IMR-90 (cell line): ENCODE measurements at regions not wholly inside any gene's neighbourhood (a gene's known extent, or its start where the extent isn't known, plus 50 kb on each side); places are given as distances from the start of the nearest gene placed in this dataset.

ENCODE experiments used
- ATAC-seq: fragments of 200-7000 bp; cut with Tn5 transposase; 2 replicates; pipeline ENCODE4 v1.9.1; 2020; ENCODE audit warnings: low read depth, mild to moderate bottlenecking, moderate library complexity
- BruUV-seq: library from RNA; stranded (reverse); fragments of 400-500 nt; replicated peaks from 2 replicates; lab custom pipeline; 2021; lab: Mats Ljungman, UMichigan
- CTCF ChIA-PET: fragments of 300-600 bp; formaldehyde crosslinking; extraction: SDS; loops from one replicate; lab custom pipeline; 2021; ENCODE audit warnings: antibody characterized with exemption; lab: Yijun Ruan, JAX
- POLR2A ChIA-PET: fragments of 300-600 bp; sonication (Branson Sonifier 250); formaldehyde crosslinking; loops from one replicate; lab custom pipeline; 2022; ENCODE audit warnings: antibody characterized with exemption; ENCODE audit not compliant: unreplicated experiment; lab: Charles Lee
- DNase-seq: peaks from one replicate; pipeline ENCODE4 v3.0.0; 2013
- H2AFZ ChIP-seq: replicated peaks from 2 replicates; pipeline ENCODE3; 2013; ENCODE audit warnings: low read length, mild to moderate bottlenecking; ENCODE audit not compliant: poor library complexity
- H2AK5ac ChIP-seq: 2 replicates; pipeline ENCODE4 v1.6.1; 2013; ENCODE audit warnings: low read depth, low read length, inconsistent platforms
- H2AK9ac ChIP-seq: replicated peaks from 2 replicates; pipeline ENCODE3; 2013; ENCODE audit warnings: mild to moderate bottlenecking, low read depth, low read length, moderate library complexity; ENCODE audit not compliant: poor library complexity
- H2BK120ac ChIP-seq: 2 replicates; pipeline ENCODE4 v1.6.1; 2013; ENCODE audit warnings: low read depth, low read length, inconsistent platforms
- H2BK15ac ChIP-seq: 3 replicates; pipeline ENCODE4 v1.6.1; 2013; ENCODE audit warnings: low read depth, low read length, inconsistent platforms
- H2BK20ac ChIP-seq: 2 replicates; pipeline ENCODE4 v1.6.1; 2013; ENCODE audit warnings: low read depth, mild to moderate bottlenecking, inconsistent platforms, low read length, moderate library complexity
- H2BK5ac ChIP-seq: 2 replicates; pipeline ENCODE4 v1.6.1; 2013; ENCODE audit warnings: mild to moderate bottlenecking, low read depth, low read length, inconsistent platforms; ENCODE audit not compliant: poor library complexity, severe bottlenecking
- H3K14ac ChIP-seq: replicated peaks from 2 replicates; pipeline ENCODE4 v1.6.1; 2013; ENCODE audit warnings: low read depth, low read length, inconsistent platforms
- H3K18ac ChIP-seq: 2 replicates; pipeline ENCODE4 v1.6.1; 2013; ENCODE audit warnings: low read depth, low read length, control low read depth
- H3K23ac ChIP-seq: 2 replicates; pipeline ENCODE4 v1.6.1; 2013; ENCODE audit warnings: low read depth, low read length, inconsistent platforms
- H3K27ac ChIP-seq: 2 replicates; pipeline ENCODE4 v1.5.1; 2013; ENCODE audit warnings: mild to moderate bottlenecking, control low read depth, low read length; ENCODE audit not compliant: insufficient read depth
- H3K27me3 ChIP-seq: 2 replicates; pipeline ENCODE4 v1.6.1; 2013; ENCODE audit warnings: low read length; ENCODE audit not compliant: control insufficient read depth, insufficient read depth
- H3K36me3 ChIP-seq: 2 replicates; pipeline ENCODE4 v1.6.1; 2013; ENCODE audit warnings: low read length, mixed read lengths; ENCODE audit not compliant: control insufficient read depth, insufficient read depth
- H3K4ac ChIP-seq: 2 replicates; pipeline ENCODE4 v1.6.1; 2013; ENCODE audit warnings: low read depth, low read length, inconsistent platforms
- H3K4me1 ChIP-seq: 2 replicates; pipeline ENCODE4 v1.6.1; 2013; ENCODE audit warnings: low read length, mixed read lengths; ENCODE audit not compliant: control insufficient read depth, insufficient read depth
- H3K4me2 ChIP-seq: 2 replicates; pipeline ENCODE4 v1.6.1; 2013; ENCODE audit warnings: low read depth, mild to moderate bottlenecking, control low read depth, low read length, moderate library complexity
- H3K4me3 ChIP-seq: 2 replicates; pipeline ENCODE4 v1.5.1; 2013; ENCODE audit warnings: low read depth, mild to moderate bottlenecking, control low read depth, low read length, moderate library complexity; ENCODE audit not compliant: insufficient read depth
- H3K56ac ChIP-seq: 2 replicates; pipeline ENCODE4 v1.6.1; 2013; ENCODE audit warnings: low read length, inconsistent platforms; ENCODE audit not compliant: insufficient read depth; ENCODE audit errors: extremely low read depth
- H3K79me1 ChIP-seq, 2 experiments: 2 replicates each; pipeline ENCODE4 v1.6.1; 2013; ENCODE audit warnings: low read length in 2 of 2, inconsistent platforms in 1 of 2, low read depth in 1 of 2
- H3K9ac ChIP-seq: 2 replicates; pipeline ENCODE4 v1.6.1; 2013; ENCODE audit warnings: low read depth, low read length, control low read depth
- H3K9me1 ChIP-seq: 2 replicates; pipeline ENCODE4 v1.6.1; 2013; ENCODE audit warnings: low read length, inconsistent platforms; ENCODE audit not compliant: insufficient read depth
- H3K9me3 ChIP-seq: 2 replicates; pipeline ENCODE4 v1.6.1; 2013; ENCODE audit warnings: low read length; ENCODE audit not compliant: control insufficient read depth, insufficient read depth
- H4K20me1 ChIP-seq: 2 replicates; pipeline ENCODE4 v1.6.1; 2013; ENCODE audit warnings: low read length, inconsistent platforms; ENCODE audit not compliant: insufficient read depth
- H4K5ac ChIP-seq: 2 replicates; pipeline ENCODE4 v1.6.1; 2013; ENCODE audit warnings: mild to moderate bottlenecking, low read depth, low read length, control low read depth
- H4K8ac ChIP-seq, 2 experiments: 2 replicates each; pipeline ENCODE4 v1.6.1; 2013; ENCODE audit warnings: low read depth in 2 of 2, low read length in 2 of 2, control low read depth in 1 of 2, inconsistent platforms in 1 of 2
- H4K91ac ChIP-seq: 2 replicates; pipeline ENCODE4 v1.6.1; 2013; ENCODE audit warnings: low read depth, low read length, inconsistent platforms; ENCODE audit not compliant: insufficient read depth
- CEBPB ChIP-seq: IDR thresholded peaks from 2 replicates; pipeline ENCODE4 v1.6.1; 2012; ENCODE audit warnings: low read depth, low read length, improper control_type of control experiment
- CTCF ChIP-seq: conservative IDR thresholded peaks from 2 replicates; pipeline ENCODE4 v1.5.1; 2012; ENCODE audit warnings: mild to moderate bottlenecking, low read depth, low read length, improper control_type of control experiment
- FOS ChIP-seq: fragments of 150-350 bp; IDR thresholded peaks from 2 replicates; pipeline ENCODE4 v1.6.1; 2016; ENCODE audit warnings: low read depth, low read length
- MAFK ChIP-seq: IDR thresholded peaks from 2 replicates; pipeline ENCODE4 v1.6.1; 2012; ENCODE audit warnings: low read depth, low read length, improper control_type of control experiment
- MXI1 ChIP-seq: IDR thresholded peaks from 2 replicates; pipeline ENCODE4 v1.6.1; 2012; ENCODE audit warnings: low read depth, mild to moderate bottlenecking, low read length, moderate library complexity, borderline replicate concordance
- POLR2A ChIP-seq: IDR thresholded peaks from 2 replicates; pipeline ENCODE4 v1.6.1; 2012; ENCODE audit warnings: mild to moderate bottlenecking, low read depth, low read length
- RCOR1 ChIP-seq: IDR thresholded peaks from 2 replicates; pipeline ENCODE4 v1.6.1; 2012; ENCODE audit warnings: mild to moderate bottlenecking, low read length, improper control_type of control experiment; ENCODE audit not compliant: insufficient replicate concordance
- RFX5 ChIP-seq: IDR thresholded peaks from 2 replicates; pipeline ENCODE4 v1.8.0; 2012; ENCODE audit warnings: low read depth, mild to moderate bottlenecking, low read length, moderate library complexity
- WGBS, 2 experiments: methylation state at CpG; one replicate each; pipeline versions ENCODE4 v1.1.5 to v1.1.7; 2013; ENCODE audit warnings: missing lambda C conversion rate in 2 of 2; ENCODE audit not compliant: insufficient read length in 1 of 2; ENCODE audit errors: extremely low coverage in 2 of 2; 5-methylcytosine and 5-hydroxymethylcytosine counted together
- dilution Hi-C: fragments of 300-500 bp; cut with HindIII; formaldehyde crosslinking; loops from one replicate; pipeline ENCODE4 v1.14.3; 2018; ENCODE audit warnings: low sequenced_read_pairs; ENCODE audit not compliant: unreplicated experiment
- in situ Hi-C: fragments of 300-500 bp; cut with MboI; formaldehyde crosslinking; loops from 3 replicates; pipeline ENCODE4 v1.14.3; 2019; ENCODE audit warnings: low sequenced_read_pairs, inconsistent platforms, mixed read lengths
- intact Hi-C: fragments of 100-400 bp; cut with micrococcal nuclease; formaldehyde crosslinking; loops from 2 replicates; pipeline ENCODE4 v1.10.0; 2022
- TF ChIP-seq, protein P1 (sequence below): fragments of 150-350 bp; IDR thresholded peaks from 2 replicates; pipeline ENCODE4 v1.6.1; 2016; ENCODE audit warnings: low read depth, mild to moderate bottlenecking, low read length, moderate library complexity, borderline replicate concordance

DNA sequence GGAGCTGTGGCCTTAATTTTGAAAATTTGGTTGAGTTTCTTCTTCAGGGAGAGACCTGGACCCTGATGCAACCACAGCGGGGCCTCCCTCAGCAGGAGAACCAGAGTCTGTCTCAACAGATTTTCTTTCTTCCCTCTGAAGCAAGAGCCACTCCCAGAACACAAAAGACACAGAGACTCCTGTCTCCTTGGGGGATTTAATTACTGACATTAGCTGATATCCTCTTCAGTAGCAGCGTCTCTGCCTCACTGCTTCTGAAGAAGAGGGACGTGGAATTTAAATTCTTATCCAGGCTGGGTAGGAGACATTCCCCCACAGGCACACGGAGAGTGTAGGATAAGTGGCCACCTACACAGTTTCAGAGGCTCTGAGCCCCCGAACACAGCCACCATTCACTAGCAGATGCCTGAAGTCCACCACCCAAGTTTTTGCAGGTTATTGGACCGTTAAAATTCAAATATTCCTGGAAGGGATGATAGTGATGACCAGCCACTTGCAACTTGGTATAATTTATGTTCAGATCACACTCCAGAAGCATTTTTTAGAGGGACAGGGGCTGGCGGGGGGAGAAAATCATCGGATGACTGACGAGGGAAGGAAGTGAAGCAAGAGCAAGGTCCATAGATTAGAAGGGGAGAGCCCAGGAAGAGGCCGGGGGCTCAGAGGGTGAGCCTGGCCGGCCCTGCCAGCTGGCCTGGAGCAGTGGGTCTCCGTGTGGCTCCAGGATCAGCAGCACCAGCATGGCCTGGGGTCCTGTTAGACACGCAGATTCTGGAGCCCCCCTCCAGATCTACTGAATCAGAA lies 109.7 kb downstream of the BDH1 start:
- no peak overlapping the region for H4K91ac ChIP-seq
- intact Hi-C loops, result no loop called here
- no peaks in the 10 kb centered on the region for H3K36me3 ChIP-seq
- dilution Hi-C loops, result no loop called here
- H3K4me3 ChIP-seq, result no peak overlapping the region
- POLR2A ChIA-PET, result no interaction called here
- no peak overlapping the region for H2BK120ac ChIP-seq
- H3K23ac ChIP-seq, result no peak overlapping the region
- no peak overlapping the region for H2AFZ ChIP-seq
- CTCF ChIA-PET, result no interaction called here
- no peak overlapping the region for H3K14ac ChIP-seq
- ATAC-seq (no peak), DNase-seq (no peak)
- no peak overlapping the region for H3K18ac ChIP-seq
- H4K20me1 ChIP-seq, result no peaks in the 10 kb centered on the region
- no peak overlapping the region for H3K27ac ChIP-seq
- no peak overlapping the region for H4K8ac ChIP-seq
- H3K4me1 ChIP-seq, result no peaks in the 10 kb centered on the region
- H4K5ac ChIP-seq, result no peak overlapping the region
- H2BK15ac ChIP-seq, result no peak overlapping the region
- H2BK20ac ChIP-seq, result no peak overlapping the region
- no peak overlapping the region for H3K56ac ChIP-seq
- no peaks in the 10 kb centered on the region for H3K79me1 ChIP-seq
- no peak overlapping the region for H2BK5ac ChIP-seq
- no peaks in the 10 kb centered on the region for H3K9me1 ChIP-seq
- peaks cover 39% of the 10 kb centered on the region for H3K27me3 ChIP-seq
- TF ChIP-seq RCOR1 (no peak), FOS (no peak), CEBPB (no peak), RFX5 (no peak), CTCF (no peak), MAFK (no peak), MXI1 (no peak), POLR2A (no peak)
- TF ChIP-seq, protein P1, sequence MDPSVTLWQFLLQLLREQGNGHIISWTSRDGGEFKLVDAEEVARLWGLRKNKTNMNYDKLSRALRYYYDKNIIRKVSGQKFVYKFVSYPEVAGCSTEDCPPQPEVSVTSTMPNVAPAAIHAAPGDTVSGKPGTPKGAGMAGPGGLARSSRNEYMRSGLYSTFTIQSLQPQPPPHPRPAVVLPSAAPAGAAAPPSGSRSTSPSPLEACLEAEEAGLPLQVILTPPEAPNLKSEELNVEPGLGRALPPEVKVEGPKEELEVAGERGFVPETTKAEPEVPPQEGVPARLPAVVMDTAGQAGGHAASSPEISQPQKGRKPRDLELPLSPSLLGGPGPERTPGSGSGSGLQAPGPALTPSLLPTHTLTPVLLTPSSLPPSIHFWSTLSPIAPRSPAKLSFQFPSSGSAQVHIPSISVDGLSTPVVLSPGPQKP, result no peak
- BruUV-seq, result no TSS peak
- in situ Hi-C loops, result no loop called here
- WGBS, 2 experiments, result 86% methylated on average over 3 of the region's 13 CpGs; no CpG with 5 or more reads in 1 of the 2 experiments
- no peak overlapping the region for H3K4ac ChIP-seq
- no peak overlapping the region for H2AK9ac ChIP-seq
- H3K9ac ChIP-seq, result no peak overlapping the region
- H2AK5ac ChIP-seq, result no peak overlapping the region
- no peak overlapping the region for H3K4me2 ChIP-seq
- H3K9me3 ChIP-seq, result no peaks in the 10 kb centered on the region
